OCI-LY3 (cell line): ENCODE measurements at regions not wholly inside any gene's neighbourhood (a gene's known extent, or its start where the extent isn't known, plus 50 kb on each side); places are given as distances from the start of the nearest gene placed in this dataset.

Source experiments
- CTCF ChIP-seq: fragments of 200-600, 300-600 bp; sonication (generic); IDR thresholded peaks from 2 replicates; pipeline ENCODE4 v1.5.1; 2014; ENCODE audit warnings: antibody characterized with exemption, low read length, low read depth
- EZH2phosphoT487 ChIP-seq: fragments of 200-600 bp; shearing (Covaris generic); IDR thresholded peaks from 2 replicates; pipeline ENCODE4 v1.6.1; 2018; ENCODE audit warnings: antibody characterized with exemption, mixed run types, low read depth

- TF ChIP-seq CTCF (no peak), EZH2phosphoT487 (no peak)
These were observed 146.7 kb downstream of the FAM83B start for GRCh38 chr6:54993294-54993693.
